ENCODE measurements at regions not wholly inside any gene's neighbourhood (a gene's known extent, or its start where the extent isn't known, plus 50 kb on each side); places are given as distances from the start of the nearest gene placed in this dataset.

- no peak for FAIRE-seq
- Histone ChIP-seq H3K4ac (replicated peaks; ENCODE audit: insufficient read length, low read depth, low read length) (no peak overlapping the region), H3K4me2 (ENCODE audit: insufficient read depth in 1 of 2, low read depth in 2 of 2, low read length in 2 of 2) (no peak overlapping the region), H3K27ac (ENCODE audit: low read depth, low read length) (no peak overlapping the region), H4K91ac (replicated peaks; ENCODE audit: insufficient read length, low read length) (no peak overlapping the region), H2AK5ac (ENCODE audit: low read depth, low read length) (no peak overlapping the region), H2BK5ac (ENCODE audit: low read depth, low read length) (no peak overlapping the region), H3K36me3 (ENCODE audit: control insufficient read depth in 2 of 4, insufficient read depth in 4 of 4, low read length in 3 of 4) (no peaks in the 10 kb centered on the region), H4K5ac (ENCODE audit: insufficient read length, low read depth, low read length) (no peak overlapping the region), H2AFZ (ENCODE audit: low read length) (no peak overlapping the region), H3K4me1 (replicated peaks in 1 of 4; ENCODE audit: control insufficient read depth in 3 of 4, insufficient read depth in 4 of 4, low read length in 3 of 4) (no peaks in the 10 kb centered on the region), H3K4me3 (ENCODE audit: extremely low read depth in 1 of 4, insufficient read depth in 2 of 4, low read depth in 3 of 4, low read length in 4 of 4) (no peak overlapping the region), H2BK15ac (ENCODE audit: low read length) (no peak overlapping the region; the same call in 1 of the 2 replicates), H3K23me2 (ENCODE audit: low read depth, low read length) (peaks cover 2% of the 10 kb centered on the region; the same call in 1 of the 2 replicates), H2BK12ac (ENCODE audit: low read depth, low read length) (no peak overlapping the region), H3K9ac (replicated peaks in 1 of 4; ENCODE audit: extremely low read depth in 1 of 4, low read depth in 3 of 4, low read length in 3 of 4) (no peak overlapping the region), H3K56ac (replicated peaks; ENCODE audit: insufficient read length, low read depth, low read length) (no peak overlapping the region), H3K79me1 (ENCODE audit: low read depth, low read length) (no peaks in the 10 kb centered on the region), H3K27me3 (replicated peaks in 1 of 4; ENCODE audit: control insufficient read depth in 3 of 4, extremely low read depth in 1 of 4, insufficient read depth in 3 of 4, low read length in 3 of 4) (peaks cover 0 to 14% (median 7%) of the 10 kb centered on the region in 4 experiments; a peak in 4 of 7 replicates), H3K14ac (ENCODE audit: insufficient read length) (no peak overlapping the region), H3K9me3 (ENCODE audit: insufficient read depth in 2 of 2, low read depth in 1 of 2, low read length in 1 of 2) (no peaks in the 10 kb centered on the region), H4K20me1 (replicated peaks in 1 of 2; ENCODE audit: control insufficient read depth in 1 of 2, insufficient read depth in 2 of 2, low read length in 2 of 2) (peaks cover 0 to 7% of the 10 kb centered on the region in 2 experiments), H2BK120ac (replicated peaks; ENCODE audit: low read depth, low read length) (no peak overlapping the region), H3K18ac (ENCODE audit: extremely low read depth, low read length) (no peak overlapping the region), H2BK20ac (ENCODE audit: low read length) (no peak overlapping the region), H4K8ac (ENCODE audit: extremely low read depth, insufficient read depth, low read length) (no peak overlapping the region), H3K23ac (ENCODE audit: insufficient read length) (no peak overlapping the region), H3K79me2 (ENCODE audit: control insufficient read depth in 1 of 2, insufficient read depth in 2 of 2, low read length in 2 of 2) (no peaks in the 10 kb centered on the region)
- no peak for TF ChIP-seq CEBPB (IDR thresholded peaks at IDR 0.05; ENCODE audit: low read depth, low read length)
- no peak for TF ChIP-seq PHF8 (conservative IDR thresholded peaks at IDR 0.05; ENCODE audit: low read depth, low read length)
- no peak for TF ChIP-seq JUND (IDR thresholded peaks at IDR 0.05; ENCODE audit: low read length)
- TF ChIP-seq SAP30 (IDR thresholded peaks at IDR 0.05; ENCODE audit: insufficient read depth, insufficient replicate concordance, low read length), result no peak
- TF ChIP-seq BACH1 (IDR thresholded peaks at IDR 0.05; ENCODE audit: low read length), result no peak
- TF ChIP-seq TBP (IDR thresholded peaks at IDR 0.05; ENCODE audit: low read depth, low read length), result no peak
- DNase-seq (ENCODE audit: low read depth in 1 of 2, low spot score in 2 of 2), result no peak
- POLR2A ChIA-PET (ENCODE audit: partially characterized antibody), result no interaction called here
- CTCF ChIA-PET (ENCODE audit: partially characterized antibody), result interaction anchor here (0.9 kb wide), 1 partner anchor 169 kb away, joined by 3 read pairs; no protein-coding TSS in a partner anchor
- 93% methylated on average over 6 of the region's 6 CpGs; no CpG with 5 or more reads in 1 of the 2 experiments for WGBS, 2 experiments (ENCODE audit: extremely low coverage in 1 of 2, insufficient coverage in 1 of 2, insufficient read length in 1 of 2, insufficient replicate concordance in 2 of 2, low coverage in 1 of 2, low lambda C conversion rate in 2 of 2, missing lambda C conversion rate in 1 of 2)
These were observed 222.5 kb downstream of the MN1 start for GRCh38 chr22:27578937-27579617.

Measured in H1 (cell line).